ENCODE measurements at regions not wholly inside any gene's neighbourhood (a gene's known extent, or its start where the extent isn't known, plus 50 kb on each side); places are given as distances from the start of the nearest gene placed in this dataset.

DNA sequence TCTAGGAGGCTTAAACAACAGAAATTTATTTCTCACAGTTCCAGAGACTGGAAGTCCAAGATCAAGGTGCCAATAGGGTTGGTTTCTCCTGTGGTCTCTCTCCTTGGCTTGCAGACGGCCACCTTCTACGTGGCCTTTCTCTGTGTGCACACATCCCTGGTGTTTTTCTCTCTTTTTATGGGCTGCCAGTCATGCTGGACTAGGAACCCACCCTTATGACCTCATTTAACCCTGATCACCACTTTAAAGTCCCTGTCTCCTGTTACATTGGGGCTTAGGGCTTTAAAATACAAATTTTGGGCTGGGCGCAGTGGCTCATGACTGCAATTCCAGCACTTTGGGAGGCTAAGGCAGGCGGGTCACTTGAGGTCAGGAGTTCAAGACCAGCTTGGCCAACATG lies 157.1 kb downstream of the TLE1 start:
- Histone ChIP-seq H3K36me3 (no peaks in the 10 kb centered on the region), H3K27ac (no peak overlapping the region), H3K27me3 (ENCODE audit: insufficient read depth, low read depth, severe bottlenecking) (no peaks in the 10 kb centered on the region), H3K4me3 (ENCODE audit: low read depth, low read length) (no peak overlapping the region), H3K9me3 (ENCODE audit: severe bottlenecking) (no peaks in the 10 kb centered on the region)
- TF ChIP-seq, protein P1, sequence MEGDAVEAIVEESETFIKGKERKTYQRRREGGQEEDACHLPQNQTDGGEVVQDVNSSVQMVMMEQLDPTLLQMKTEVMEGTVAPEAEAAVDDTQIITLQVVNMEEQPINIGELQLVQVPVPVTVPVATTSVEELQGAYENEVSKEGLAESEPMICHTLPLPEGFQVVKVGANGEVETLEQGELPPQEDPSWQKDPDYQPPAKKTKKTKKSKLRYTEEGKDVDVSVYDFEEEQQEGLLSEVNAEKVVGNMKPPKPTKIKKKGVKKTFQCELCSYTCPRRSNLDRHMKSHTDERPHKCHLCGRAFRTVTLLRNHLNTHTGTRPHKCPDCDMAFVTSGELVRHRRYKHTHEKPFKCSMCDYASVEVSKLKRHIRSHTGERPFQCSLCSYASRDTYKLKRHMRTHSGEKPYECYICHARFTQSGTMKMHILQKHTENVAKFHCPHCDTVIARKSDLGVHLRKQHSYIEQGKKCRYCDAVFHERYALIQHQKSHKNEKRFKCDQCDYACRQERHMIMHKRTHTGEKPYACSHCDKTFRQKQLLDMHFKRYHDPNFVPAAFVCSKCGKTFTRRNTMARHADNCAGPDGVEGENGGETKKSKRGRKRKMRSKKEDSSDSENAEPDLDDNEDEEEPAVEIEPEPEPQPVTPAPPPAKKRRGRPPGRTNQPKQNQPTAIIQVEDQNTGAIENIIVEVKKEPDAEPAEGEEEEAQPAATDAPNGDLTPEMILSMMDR (IDR thresholded peaks at IDR 0.05; ENCODE audit: low read depth, low read length), result no peak
- no peak for DNase-seq

DNA sequence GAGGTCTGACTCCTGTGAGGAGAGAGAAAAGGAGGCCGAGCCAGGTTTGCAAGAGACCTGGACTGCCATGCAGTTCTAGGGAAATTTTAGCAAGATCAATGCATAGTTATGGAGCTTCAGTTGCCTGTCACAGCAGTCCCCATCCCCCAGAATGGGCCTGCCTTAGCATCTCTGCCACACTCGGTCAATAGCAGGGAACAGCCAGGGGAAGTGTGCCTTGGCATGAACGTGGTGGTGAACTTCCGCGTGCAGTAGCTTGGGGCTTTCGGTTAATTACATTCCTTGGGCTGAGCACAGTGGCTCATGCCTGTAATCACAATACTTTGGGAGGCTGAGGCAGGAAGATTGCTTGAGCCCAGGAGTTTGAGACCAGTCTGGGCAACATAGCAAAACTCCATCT lies 157.8 kb downstream of the TLE1 start:
- TF ChIP-seq, protein P1 (IDR thresholded peaks at IDR 0.05; ENCODE audit: low read depth, low read length), result no peak
- Histone ChIP-seq H3K4me3 (ENCODE audit: low read depth, low read length) (no peak overlapping the region), H3K36me3 (no peaks in the 10 kb centered on the region), H3K27ac (no peak overlapping the region), H3K27me3 (ENCODE audit: insufficient read depth, low read depth, severe bottlenecking) (no peaks in the 10 kb centered on the region), H3K9me3 (ENCODE audit: severe bottlenecking) (no peaks in the 10 kb centered on the region)
- no peak for DNase-seq

DNA sequence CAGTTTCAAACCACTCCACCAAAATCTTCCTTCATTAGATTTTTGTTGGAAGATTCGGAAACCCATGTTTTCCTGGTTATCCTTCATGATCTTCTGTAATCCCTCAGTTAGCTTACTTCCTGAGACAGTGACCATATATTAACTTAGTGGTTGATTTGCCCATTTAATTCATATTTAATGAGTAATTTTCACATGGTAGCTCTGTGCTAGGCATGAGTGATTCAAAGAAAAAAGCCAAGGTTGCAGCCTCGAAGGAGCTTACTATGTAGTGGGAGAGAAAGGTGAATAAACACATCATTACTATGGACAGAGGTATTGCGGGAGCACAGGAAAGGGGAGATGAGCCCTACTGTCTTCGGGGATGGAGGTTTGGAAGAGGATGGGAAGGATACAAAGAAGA lies 158.5 kb downstream of the TLE1 start:
- H3K27ac ChIP-seq, result no peak overlapping the region
- TF ChIP-seq, protein P1 (IDR thresholded peaks at IDR 0.05; ENCODE audit: low read depth, low read length), result no peak
- H3K9me3 ChIP-seq (ENCODE audit: severe bottlenecking), result no peaks in the 10 kb centered on the region
- H3K4me3 ChIP-seq (ENCODE audit: low read depth, low read length), result no peak overlapping the region
- H3K36me3 ChIP-seq, result no peaks in the 10 kb centered on the region
- DNase-seq, result no peak
- H3K27me3 ChIP-seq (ENCODE audit: insufficient read depth, low read depth, severe bottlenecking), result no peaks in the 10 kb centered on the region

DNA sequence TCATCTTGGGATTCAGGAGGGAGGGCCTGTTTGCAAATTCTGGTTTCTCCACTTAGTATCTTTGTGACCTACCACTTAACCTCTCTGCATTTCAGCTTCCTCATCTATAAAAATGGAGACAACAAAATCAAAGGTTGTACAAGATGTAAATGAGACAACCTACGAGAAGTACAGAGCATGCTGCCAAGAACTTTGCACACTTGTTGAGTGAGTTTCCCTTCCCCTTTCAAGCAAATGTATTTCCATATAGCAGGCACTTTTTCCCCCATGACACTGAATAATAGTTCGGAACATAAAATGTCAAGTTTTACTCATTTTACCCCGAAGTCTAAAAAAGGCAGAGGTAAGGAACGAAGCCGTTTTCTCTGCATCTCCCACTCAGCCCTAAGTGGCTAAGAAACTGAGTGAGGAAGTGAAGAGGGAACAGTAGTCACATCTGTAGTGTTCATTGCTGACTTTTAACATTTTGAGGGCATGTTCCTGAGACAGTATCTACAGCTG lies 159.0 kb downstream of the TLE1 start:
- DNase-seq, result no peak
- no peaks in the 10 kb centered on the region for H3K9me3 ChIP-seq (ENCODE audit: severe bottlenecking)

DNA sequence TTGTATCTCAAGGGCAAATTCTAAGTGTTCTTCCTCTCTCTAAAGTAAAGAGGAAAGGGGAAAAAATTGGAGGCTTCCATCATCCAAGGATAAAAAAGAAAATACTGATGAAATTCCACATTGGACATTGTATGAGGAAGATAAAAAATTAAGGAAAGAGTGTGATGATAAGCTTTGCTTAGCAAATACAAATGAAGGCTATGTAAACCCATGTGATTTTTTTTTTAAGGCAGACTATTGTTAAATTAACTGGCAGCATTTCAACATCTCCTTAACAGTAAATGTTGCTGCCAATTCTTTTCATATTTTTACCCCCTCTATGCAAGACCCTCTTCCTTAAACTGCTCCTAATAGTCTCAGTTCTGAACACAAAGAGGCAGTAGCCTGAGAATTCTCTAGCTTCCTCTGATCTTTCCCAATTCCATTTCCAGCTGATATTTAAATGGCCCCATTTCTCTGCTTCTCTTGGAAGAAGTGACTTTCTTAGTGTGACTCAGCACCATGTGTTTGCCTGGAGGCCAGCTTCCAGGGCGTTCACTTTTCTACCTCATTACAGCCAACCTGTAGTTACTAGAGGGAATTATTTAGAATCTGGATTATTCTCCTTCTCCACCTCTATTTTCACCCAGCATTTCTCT lies 159.7 kb downstream of the TLE1 start:
- DNase-seq, result no peak
- no peak overlapping the region for H3K27ac ChIP-seq
- H3K27me3 ChIP-seq (ENCODE audit: insufficient read depth, low read depth, severe bottlenecking), result no peaks in the 10 kb centered on the region
- H3K4me3 ChIP-seq (ENCODE audit: low read depth, low read length), result no peak overlapping the region
- H3K36me3 ChIP-seq, result no peaks in the 10 kb centered on the region
- no peaks in the 10 kb centered on the region for H3K9me3 ChIP-seq (ENCODE audit: severe bottlenecking)
- TF ChIP-seq, protein P1 (IDR thresholded peaks at IDR 0.05; ENCODE audit: low read depth, low read length), result no peak

More for the DNA sequence above, 159.0 kb downstream of the TLE1 start:
- Histone ChIP-seq H3K27ac (no peak overlapping the region), H3K27me3 (ENCODE audit: insufficient read depth, low read depth, severe bottlenecking) (no peaks in the 10 kb centered on the region), H3K36me3 (no peaks in the 10 kb centered on the region), H3K4me3 (ENCODE audit: low read depth, low read length) (no peak overlapping the region)
- TF ChIP-seq, protein P1 (IDR thresholded peaks at IDR 0.05; ENCODE audit: low read depth, low read length), result no peak

DNA sequence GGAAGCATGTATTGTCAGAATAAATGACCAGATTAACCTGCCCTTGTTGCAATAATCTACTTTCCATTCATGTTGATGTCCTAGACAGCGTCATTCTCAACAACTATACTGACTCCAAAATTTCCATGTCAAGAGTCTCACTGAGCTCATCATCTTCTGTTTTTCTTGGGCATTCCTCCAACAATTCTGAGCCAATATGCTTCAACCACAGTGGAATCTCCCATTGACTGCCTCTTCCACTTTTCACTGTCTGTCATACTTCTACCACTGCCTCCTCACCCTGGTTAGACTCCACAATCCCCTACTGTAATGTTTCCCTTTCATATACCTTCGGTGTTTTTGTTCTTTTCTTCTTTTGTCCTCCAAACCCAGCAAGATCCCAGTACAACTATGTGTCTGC lies 162.8 kb downstream of the TLE1 start:
- Histone ChIP-seq H3K27ac (no peak overlapping the region), H3K36me3 (no peaks in the 10 kb centered on the region), H3K27me3 (ENCODE audit: insufficient read depth, low read depth, severe bottlenecking) (no peaks in the 10 kb centered on the region), H3K4me3 (ENCODE audit: low read depth, low read length) (no peak overlapping the region), H3K9me3 (ENCODE audit: severe bottlenecking) (no peaks in the 10 kb centered on the region)
- DNase-seq, result no peak
- TF ChIP-seq, protein P1 (IDR thresholded peaks at IDR 0.05; ENCODE audit: low read depth, low read length), result no peak

Data from WERI-Rb-1 (cell line).